Endodermal cell (in vitro differentiated cells): ENCODE measurements at regions not wholly inside any gene's neighbourhood (a gene's known extent, or its start where the extent isn't known, plus 50 kb on each side); places are given as distances from the start of the nearest gene placed in this dataset.

ENCODE experiments used
- DNase-seq: peaks from one replicate; pipeline ENCODE4 v3.0.0-alpha.2; 2017
- H3K27ac ChIP-seq: 2 replicates; pipeline ENCODE4 v1.5.1; 2013; ENCODE audit warnings: mild to moderate bottlenecking, low read depth, low read length, moderate library complexity
- H3K27me3 ChIP-seq: 2 replicates; pipeline ENCODE4 v1.6.1; 2013; ENCODE audit warnings: mild to moderate bottlenecking, low read length, moderate library complexity; ENCODE audit not compliant: insufficient read depth, control insufficient read depth, poor library complexity, severe bottlenecking
- H3K36me3 ChIP-seq: 2 replicates; pipeline ENCODE4 v1.7.0; 2013; ENCODE audit warnings: mild to moderate bottlenecking, low read length, moderate library complexity; ENCODE audit not compliant: control insufficient read depth, insufficient read depth
- H3K4me1 ChIP-seq: one replicate; pipeline ENCODE4 v1.7.0; 2013; ENCODE audit warnings: low read length; ENCODE audit not compliant: control insufficient read depth, insufficient read depth
- H3K4me3 ChIP-seq: 2 replicates; pipeline ENCODE4 v1.5.1; 2013; ENCODE audit warnings: mild to moderate bottlenecking, low read length, moderate library complexity
- H3K9ac ChIP-seq: 2 replicates; pipeline ENCODE4 v1.6.1; 2013; ENCODE audit warnings: mild to moderate bottlenecking, low read length, moderate library complexity; ENCODE audit not compliant: poor library complexity, severe bottlenecking; ENCODE audit errors: extremely low read depth
- H3K9me3 ChIP-seq: 2 replicates; pipeline ENCODE4 v1.6.1; 2013; ENCODE audit warnings: mild to moderate bottlenecking, low read length, moderate library complexity; ENCODE audit not compliant: control insufficient read depth
- H3K27ac Mint-ChIP-seq: 2 replicates; pipeline ENCODE4 v1.8.0; 2020; ENCODE audit warnings: mixed read lengths
- H3K27me3 Mint-ChIP-seq: 2 replicates; pipeline ENCODE4 v1.8.0; 2021; ENCODE audit warnings: mild to moderate bottlenecking, mixed read lengths; ENCODE audit not compliant: insufficient read depth
- H3K36me3 Mint-ChIP-seq: 2 replicates; pipeline ENCODE4 v1.8.0; 2020; ENCODE audit warnings: low read depth, mixed read lengths
- H3K4me1 Mint-ChIP-seq: 2 replicates; pipeline ENCODE4 v1.8.0; 2020; ENCODE audit warnings: mixed read lengths
- H3K4me3 Mint-ChIP-seq: 2 replicates; pipeline ENCODE4 v1.8.0; 2020; ENCODE audit warnings: mild to moderate bottlenecking, moderate library complexity, mixed read lengths
- H3K9me3 Mint-ChIP-seq: 2 replicates; pipeline ENCODE4 v1.8.0; 2020; ENCODE audit warnings: mild to moderate bottlenecking, mixed read lengths
- TF ChIP-seq, protein P1 (sequence below): fragments of 200-600 bp; sonication (generic); conservative IDR thresholded peaks from 2 replicates; pipeline ENCODE4 v1.5.0; 2021; ENCODE audit warnings: antibody characterized with exemption, mild to moderate bottlenecking

DNA sequence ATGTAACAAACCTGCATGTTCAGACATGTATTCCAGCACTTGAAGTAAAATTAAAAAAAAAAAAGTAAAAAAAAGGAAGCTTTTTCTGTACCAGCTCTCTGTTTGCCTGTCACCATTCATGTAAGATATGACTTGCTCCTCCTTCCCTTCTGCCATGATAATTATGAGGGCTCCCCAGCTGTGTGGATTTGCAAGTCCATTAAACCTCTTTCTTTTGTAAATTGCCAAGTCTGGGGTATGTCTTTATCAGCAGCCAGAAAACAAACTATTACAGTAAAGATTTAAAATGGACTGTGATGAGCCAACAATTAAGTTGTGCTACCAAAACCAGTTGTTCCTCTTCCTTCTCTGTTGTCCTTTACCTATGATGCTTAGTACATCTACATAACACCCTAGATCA, 619.6 kb downstream of the ARL4A start:
- no peaks in the 10 kb centered on the region for H3K27me3 ChIP-seq
- no peak overlapping the region for H3K4me3 Mint-ChIP-seq
- H3K4me1 Mint-ChIP-seq: no peaks in the 10 kb centered on the region
- H3K9me3 Mint-ChIP-seq: peaks cover 51% of the 10 kb centered on the region
- H3K9ac ChIP-seq: no peak overlapping the region
- TF ChIP-seq, protein P1, sequence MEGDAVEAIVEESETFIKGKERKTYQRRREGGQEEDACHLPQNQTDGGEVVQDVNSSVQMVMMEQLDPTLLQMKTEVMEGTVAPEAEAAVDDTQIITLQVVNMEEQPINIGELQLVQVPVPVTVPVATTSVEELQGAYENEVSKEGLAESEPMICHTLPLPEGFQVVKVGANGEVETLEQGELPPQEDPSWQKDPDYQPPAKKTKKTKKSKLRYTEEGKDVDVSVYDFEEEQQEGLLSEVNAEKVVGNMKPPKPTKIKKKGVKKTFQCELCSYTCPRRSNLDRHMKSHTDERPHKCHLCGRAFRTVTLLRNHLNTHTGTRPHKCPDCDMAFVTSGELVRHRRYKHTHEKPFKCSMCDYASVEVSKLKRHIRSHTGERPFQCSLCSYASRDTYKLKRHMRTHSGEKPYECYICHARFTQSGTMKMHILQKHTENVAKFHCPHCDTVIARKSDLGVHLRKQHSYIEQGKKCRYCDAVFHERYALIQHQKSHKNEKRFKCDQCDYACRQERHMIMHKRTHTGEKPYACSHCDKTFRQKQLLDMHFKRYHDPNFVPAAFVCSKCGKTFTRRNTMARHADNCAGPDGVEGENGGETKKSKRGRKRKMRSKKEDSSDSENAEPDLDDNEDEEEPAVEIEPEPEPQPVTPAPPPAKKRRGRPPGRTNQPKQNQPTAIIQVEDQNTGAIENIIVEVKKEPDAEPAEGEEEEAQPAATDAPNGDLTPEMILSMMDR: no peak
- H3K27ac ChIP-seq: no peak overlapping the region
- no peak overlapping the region for H3K4me3 ChIP-seq
- H3K4me1 ChIP-seq: no peaks in the 10 kb centered on the region
- no peak for DNase-seq
- H3K27ac Mint-ChIP-seq: no peak overlapping the region
- peaks cover 11% of the 10 kb centered on the region for H3K36me3 Mint-ChIP-seq
- peaks cover 31% of the 10 kb centered on the region for H3K9me3 ChIP-seq
- no peaks in the 10 kb centered on the region for H3K27me3 Mint-ChIP-seq
- no peaks in the 10 kb centered on the region for H3K36me3 ChIP-seq

DNA sequence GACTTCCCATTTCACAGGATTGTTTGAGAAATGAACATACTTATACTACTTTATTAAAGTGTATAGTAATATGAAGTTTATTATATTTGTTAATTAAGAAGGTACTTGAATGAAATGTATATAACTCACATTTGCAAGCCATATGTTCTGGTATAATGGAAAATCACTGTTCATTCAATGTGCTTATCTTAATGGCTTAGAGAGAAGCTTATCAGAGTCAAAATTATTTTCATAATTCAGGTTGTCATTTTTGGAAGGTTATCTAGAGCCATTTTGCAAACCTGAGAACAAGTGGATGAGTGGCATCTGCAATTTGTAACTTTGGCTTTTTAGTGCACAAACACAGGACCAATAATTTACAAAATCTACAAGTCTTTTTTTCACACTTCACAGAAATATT, 621.0 kb downstream of the ARL4A start:
- peaks cover 45% of the 10 kb centered on the region for H3K9me3 ChIP-seq
- H3K4me3 Mint-ChIP-seq: no peak overlapping the region
- no peaks in the 10 kb centered on the region for H3K27me3 Mint-ChIP-seq
- DNase-seq: no peak
- H3K9ac ChIP-seq: no peak overlapping the region
- no peaks in the 10 kb centered on the region for H3K36me3 ChIP-seq
- no peaks in the 10 kb centered on the region for H3K4me1 ChIP-seq
- H3K27ac Mint-ChIP-seq: no peak overlapping the region
- H3K27ac ChIP-seq: no peak overlapping the region
- H3K27me3 ChIP-seq: no peaks in the 10 kb centered on the region
- TF ChIP-seq, protein P1: no peak
- H3K4me1 Mint-ChIP-seq: no peaks in the 10 kb centered on the region
- H3K9me3 Mint-ChIP-seq: peaks cover 64% of the 10 kb centered on the region
- H3K4me3 ChIP-seq: no peak overlapping the region
- peaks cover 18% of the 10 kb centered on the region for H3K36me3 Mint-ChIP-seq

DNA sequence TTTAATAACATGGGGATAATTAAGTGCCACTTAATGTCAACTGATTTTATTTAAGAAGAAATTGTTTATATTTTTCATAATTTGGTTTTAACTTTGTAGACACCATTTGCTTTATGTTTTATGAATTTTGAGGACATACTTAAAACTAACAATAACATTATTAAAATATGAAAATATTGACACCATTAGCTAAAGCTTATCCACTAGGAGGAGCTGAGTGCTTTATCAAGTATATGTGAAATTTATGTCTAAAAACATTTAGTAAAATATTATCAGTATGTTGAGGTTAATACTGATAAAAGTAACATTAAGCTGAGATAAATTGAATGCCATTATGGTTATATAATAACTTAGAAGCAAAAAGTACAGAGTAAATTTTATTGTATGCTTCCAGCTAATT, 622.1 kb downstream of the ARL4A start:
- H3K9me3 Mint-ChIP-seq: peaks cover 73% of the 10 kb centered on the region
- DNase-seq: no peak

More for the DNA sequence above, 622.1 kb downstream of the ARL4A start:
- no peaks in the 10 kb centered on the region for H3K36me3 ChIP-seq
- Mint-ChIP-seq H3K27me3 (no peaks in the 10 kb centered on the region), H3K4me1 (no peaks in the 10 kb centered on the region), H3K36me3 (peaks cover 18% of the 10 kb centered on the region), H3K4me3 (no peak overlapping the region), H3K27ac (no peak overlapping the region)
- no peak overlapping the region for H3K4me3 ChIP-seq
- TF ChIP-seq, protein P1: no peak
- H3K27ac ChIP-seq: no peak overlapping the region
- peaks cover 53% of the 10 kb centered on the region for H3K9me3 ChIP-seq
- no peaks in the 10 kb centered on the region for H3K4me1 ChIP-seq
- no peak overlapping the region for H3K9ac ChIP-seq
- H3K27me3 ChIP-seq: no peaks in the 10 kb centered on the region
